Activated CD8-positive, alpha-beta memory T cell treated with anti-CD3 and anti-CD28 coated beads for 48 hours (primary cell): ENCODE measurements at regions not wholly inside any gene's neighbourhood (a gene's known extent, or its start where the extent isn't known, plus 50 kb on each side); places are given as distances from the start of the nearest gene placed in this dataset.
"Not testable (repeated sequence)": the region's sequence is repeated elsewhere in the genome, so short reads cannot be mapped to it uniquely, and the experiment has no call there.

Source experiments
- DNase-seq, 3 experiments: peaks; one replicate each; pipeline ENCODE4 v3.0.0-alpha.2; 2020; ENCODE audit warnings: low read depth in 2 of 3, low spot score in 2 of 3

DNA sequence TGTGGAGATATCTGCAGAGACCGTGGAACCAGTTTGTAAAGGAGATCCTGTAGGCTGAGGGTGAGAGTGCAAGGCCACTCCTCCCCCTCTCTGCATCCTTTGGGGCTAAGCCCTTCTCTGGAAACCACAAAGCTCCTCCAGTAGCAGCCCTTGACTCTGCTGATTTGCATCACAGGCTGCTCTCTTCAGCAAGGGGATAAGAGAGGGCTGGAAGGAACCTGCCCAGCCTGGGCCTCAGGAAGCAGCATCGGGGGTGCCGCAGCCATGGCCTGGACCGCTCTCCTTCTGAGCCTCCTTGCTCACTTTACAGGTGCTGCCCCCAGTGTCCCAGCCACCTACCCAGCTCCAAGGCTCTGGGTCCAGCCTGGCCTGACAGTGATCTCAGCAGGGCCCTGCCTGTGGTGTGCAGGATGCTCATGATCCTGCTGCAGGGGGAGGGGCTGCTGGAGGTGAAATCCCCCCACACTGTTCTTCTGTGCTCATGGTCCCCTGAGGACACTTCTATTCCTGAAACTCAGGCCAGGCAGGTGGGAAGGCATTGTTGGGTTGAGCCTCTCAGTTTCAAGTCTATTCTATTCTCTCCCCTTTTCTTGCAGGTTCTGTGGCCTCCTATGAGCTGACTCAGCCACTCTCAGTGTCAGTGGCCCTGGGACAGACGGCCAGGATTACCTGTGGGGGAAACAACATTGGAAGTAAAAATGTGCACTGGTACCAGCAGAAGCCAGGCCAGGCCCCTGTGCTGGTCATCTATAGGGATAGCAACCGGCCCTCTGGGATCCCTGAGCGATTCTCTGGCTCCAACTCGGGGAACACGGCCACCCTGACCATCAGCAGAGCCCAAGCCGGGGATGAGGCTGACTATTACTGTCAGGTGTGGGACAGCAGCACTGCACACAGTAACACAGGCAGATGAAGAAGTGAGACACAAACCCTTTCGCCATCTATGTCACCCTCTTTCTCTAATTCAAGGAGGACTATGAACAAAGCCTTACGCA is 68.5 kb upstream of the IGLL5 start:
- no peak for DNase-seq

DNA sequence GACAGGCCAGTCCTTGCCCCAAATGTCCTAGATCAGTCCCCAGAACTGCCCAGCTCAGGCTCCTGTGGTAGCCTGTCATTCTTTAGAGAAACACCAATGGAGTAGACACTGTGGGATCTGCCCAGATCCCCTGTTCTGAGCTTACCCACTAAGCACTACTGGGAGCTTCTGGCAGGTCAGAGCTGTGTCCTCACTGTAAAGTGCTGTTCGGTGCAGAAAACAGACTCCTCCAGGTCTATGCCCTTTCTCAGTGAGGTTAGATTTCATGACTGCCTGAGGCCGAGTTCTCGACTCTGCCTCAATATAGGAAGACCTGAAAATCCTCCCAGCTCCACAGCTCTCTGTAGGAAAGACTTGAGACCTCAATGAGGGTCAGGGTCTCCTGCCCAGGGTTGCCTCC is 67.5 kb upstream of the IGLL5 start:
- DNase-seq, result no peak

DNA sequence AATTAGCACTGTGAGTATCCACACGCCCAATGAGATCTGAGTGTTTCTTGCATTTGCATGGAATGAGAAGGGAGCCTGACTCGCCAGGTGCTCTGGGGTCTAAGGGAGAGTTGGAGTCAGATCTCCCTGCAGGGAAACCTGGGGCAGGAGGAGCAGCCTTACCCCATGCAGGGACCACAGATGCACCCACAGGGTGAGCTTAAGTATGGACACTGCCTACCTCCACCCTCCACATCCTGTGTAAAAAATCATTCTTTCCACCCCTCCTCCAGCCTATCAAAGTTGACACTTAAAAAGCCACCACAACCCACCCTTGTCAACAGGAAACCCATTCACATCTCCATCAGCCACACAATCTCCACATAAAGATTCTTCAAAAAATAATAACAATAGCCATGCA is 67.0 kb upstream of the IGLL5 start:
- DNase-seq, result no peak

DNA sequence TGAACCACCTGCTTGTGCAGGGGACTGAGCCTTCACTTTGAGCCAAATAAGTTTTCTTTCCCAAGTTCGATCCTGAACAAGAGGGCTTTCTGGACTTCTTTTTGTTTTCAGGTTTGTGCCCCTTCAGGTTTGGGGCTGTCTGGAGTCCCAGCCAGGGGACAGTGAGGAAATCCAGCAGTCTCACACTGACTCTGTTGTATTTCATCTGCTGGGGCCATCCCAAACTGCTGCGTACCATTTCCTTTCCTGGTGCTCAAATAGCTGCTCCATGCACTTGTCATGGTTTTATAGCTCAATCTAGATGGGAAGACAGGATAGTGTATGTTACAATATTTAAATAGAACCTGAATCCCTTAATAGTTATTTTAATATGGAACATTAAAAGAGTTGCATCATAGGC is 66.3 kb upstream of the IGLL5 start:
- DNase-seq, result no peak

DNA sequence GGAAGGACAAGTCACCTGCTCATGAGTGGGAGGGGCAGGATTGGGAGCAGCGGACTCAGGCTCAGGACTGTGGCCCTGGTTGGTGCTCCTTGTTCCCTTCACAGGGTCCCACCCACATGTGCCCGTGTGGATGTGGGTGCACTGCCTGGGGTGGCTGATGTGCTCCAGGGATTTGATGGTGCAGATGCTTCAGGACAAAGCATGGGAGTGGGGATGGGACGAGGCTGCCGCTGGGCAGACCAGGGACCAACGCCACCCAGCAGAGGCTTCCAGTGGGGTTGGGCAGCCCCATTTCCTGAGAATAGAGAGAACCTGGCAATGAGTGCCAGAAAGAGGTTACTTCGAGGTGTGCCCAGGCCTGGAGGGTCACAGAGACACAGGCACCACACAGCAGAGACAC is 65.5 kb upstream of the IGLL5 start:
- DNase-seq, result no peak

DNA sequence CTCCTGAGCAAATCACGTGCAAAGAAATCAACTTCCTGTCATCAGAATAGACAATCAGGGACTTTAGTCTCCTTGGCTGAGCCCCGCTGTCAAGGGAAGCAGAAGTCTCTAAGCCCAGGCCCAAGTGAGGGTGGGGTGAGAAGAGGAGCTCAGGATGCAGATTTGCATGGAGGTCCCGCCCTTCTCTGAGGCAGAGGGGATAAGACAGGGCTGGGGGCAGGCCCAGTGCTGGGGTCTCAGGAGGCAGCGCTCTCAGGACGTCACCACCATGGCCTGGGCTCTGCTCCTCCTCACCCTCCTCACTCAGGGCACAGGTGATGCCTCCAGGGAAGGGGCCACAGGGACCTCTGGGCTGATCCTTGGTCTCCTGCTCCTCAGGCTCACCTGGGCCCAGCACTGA is 65.1 kb upstream of the IGLL5 start:
- not testable (repeated sequence) for DNase-seq

DNA sequence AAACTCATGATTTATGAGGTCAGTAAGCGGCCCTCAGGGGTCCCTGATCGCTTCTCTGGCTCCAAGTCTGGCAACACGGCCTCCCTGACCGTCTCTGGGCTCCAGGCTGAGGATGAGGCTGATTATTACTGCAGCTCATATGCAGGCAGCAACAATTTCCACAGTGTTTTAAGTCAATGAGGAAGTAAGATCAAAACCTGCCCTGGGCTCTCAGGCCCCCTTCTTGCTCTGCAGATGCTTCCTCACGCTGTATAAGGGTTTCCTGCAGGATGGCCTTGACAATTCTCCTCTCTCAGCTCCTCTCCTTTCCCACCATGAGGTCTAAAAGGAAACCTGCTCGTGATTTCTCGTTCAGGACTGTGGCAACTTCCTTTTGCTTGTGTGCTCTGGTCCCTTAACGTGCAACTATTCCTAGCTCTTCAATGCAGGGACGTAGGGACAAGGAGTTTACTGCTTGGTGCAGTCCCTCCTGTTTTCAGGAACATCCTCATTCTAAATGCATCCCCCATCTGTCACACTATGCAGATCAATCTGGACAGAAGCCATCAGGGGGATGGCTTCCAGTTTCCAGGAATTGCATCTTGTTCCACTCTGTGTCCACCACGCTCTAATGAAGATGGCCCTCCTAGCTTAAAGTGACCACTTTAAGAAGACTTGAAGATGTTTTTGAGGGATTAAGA is 64.3 kb upstream of the IGLL5 start:
- no peak for DNase-seq

DNA sequence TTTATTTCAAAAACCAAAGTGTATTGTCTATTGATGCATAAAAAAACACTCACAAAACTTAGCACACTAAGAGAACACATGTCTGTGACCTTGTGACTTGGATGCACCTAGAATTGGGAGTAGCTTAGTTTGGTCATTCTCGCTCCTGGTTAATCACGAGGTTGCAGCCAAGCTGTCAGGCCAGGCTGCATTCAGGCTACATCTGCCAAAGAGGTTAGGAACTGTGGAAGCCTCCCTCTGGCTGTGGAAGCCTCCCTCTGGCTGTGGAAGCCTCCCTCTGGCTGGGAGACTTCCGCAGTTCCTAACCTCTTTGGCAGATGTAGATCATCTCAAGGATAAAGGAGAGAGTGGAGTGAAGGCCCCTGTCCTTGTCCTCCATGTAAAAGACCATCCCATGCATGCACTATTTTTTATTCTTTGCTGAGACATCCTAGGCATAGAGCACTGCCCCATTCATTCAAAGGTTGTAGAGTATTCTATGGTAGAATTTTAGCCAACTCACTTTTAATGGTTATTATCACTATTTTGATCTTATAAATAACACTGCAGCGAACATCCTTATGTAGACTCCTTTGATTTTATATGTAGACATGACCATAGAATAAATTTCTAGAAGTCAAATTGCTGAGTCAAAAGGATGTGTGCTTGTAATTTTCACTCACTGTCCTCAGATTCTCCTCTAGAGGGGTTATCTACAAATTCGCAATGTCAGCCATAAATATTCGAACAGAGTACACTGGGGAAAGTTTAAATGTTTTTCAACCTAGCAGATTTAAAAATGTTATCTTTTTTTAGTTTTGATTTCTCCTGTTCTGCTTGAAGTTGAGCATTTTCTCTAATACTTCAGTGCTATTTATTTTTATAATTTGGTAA is 63.0 kb upstream of the IGLL5 start:
- no peak for DNase-seq

DNA sequence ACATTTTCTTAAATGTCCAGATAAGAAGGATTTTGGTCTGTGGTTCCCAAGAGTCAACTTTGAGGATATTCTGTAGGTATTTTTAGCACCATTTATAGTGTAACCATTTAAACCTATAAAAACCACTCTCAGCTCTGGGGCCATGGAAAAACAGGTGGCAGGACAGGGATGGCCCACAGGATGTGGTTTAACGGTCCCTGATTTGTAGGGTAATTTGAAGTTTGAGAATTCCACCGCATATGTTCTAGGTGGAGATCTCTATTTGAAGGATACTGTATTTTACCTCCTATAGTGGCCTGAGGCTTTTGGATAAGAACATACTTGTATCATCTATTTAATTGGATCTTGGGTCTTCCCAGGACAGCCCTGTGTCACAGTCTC is 62.4 kb upstream of the IGLL5 start:
- DNase-seq, result no peak

DNA sequence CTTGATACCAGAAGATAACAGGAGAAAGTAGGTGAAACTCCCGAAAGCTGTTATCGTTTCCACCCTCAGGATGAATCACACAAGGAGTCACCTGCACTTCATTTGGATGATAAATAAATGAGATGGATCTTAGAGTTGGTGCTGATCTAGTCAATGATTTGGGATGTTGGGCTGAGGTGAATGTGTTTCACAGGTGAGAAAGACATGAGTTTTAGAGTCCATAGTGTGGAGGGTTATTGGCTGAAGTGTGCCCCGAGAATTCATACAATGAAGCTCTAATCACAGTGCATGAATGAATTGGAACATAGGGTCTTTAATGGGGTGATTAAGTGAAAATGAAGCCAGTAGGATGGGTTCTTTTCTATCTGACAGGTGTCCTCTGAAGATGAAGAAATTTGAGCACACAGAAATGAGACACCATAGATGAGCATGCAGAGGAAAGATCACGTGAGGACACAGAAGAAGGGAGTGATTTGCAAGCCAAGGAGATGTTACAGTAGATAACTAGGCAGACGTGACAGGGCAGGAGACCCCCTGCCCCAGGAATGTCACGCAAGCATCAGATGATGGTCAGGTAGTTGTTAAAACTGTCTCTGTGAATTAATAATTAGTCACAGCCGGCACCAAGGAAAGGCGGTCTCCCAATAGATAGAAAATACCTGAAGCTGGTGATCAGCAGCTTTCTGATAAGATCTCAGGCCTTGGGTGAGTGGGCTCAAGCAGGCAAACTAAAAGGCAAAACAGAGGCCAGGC is 60.3 kb upstream of the IGLL5 start:
- no peak for DNase-seq

DNA sequence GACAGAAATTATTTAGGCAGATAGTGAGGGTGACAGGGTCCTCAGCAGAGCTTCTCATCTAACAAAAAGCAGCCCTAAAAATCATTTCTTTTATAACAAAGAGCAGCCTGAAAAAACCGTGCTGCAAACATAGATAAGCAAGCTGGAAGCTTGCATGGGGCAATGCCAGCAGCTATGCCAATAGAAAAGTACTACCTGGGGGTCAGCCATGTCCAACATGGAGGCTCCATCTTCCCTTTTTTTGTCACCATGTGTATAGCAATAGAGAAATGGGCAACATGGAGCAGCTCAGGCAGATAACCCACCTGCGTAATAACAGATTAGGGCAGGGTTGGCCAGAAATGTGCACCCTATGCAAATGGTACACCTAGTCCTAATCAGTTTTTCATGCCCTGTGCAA is 57.4 kb upstream of the IGLL5 start:
- no peak for DNase-seq

DNA sequence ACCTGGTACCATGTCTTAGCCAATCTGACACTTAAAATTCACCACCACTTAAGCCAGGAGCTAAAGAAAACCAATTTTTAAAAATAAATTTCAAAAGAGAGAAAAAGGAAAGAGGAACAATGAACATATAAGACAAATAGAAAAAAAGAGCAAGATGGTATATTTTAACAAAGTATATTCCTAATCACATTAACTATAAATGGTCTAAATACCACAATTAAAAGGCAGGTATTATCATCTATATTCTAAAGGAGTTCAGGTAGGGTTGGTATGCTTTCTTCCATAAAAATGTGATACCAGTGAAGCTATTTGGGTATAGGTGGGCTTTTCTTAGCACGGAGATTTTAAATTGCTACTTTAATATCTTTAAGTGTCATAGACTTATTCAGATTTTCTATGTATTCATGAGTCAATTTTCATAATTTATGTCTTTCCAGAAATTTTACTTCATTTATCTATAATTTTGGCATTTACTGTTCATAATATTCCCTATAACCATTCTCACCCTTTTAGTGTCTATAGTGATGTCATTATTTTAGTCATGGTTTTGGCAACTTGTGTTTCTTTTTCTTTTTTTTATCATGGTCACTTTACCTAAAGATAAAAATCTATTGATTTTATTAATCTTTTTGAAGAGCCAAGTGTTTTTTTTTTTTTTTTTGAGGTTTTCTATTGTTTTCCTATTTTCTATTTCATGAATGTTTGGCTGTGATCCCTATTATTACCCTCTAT is 56.5 kb upstream of the IGLL5 start:
- no peak for DNase-seq

DNA sequence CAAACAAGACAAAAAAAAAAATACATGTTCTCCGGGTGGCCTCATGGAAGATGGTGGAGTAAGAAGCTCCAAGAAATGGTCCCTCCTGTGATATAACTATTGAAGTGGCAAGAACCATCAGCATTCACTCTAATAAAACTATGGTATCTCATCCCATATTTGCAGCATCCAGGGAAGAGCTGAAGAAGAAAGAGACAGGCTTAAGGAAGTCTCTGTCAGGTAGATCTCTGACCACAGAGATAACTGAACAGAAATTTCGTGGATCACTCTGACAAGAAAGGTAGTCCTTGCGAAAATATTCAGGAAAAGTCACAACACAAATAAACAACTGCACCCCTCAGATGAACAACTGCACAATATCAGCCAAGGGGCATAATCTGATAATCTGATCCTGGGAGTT is 54.6 kb upstream of the IGLL5 start:
- DNase-seq, result no peak

DNA sequence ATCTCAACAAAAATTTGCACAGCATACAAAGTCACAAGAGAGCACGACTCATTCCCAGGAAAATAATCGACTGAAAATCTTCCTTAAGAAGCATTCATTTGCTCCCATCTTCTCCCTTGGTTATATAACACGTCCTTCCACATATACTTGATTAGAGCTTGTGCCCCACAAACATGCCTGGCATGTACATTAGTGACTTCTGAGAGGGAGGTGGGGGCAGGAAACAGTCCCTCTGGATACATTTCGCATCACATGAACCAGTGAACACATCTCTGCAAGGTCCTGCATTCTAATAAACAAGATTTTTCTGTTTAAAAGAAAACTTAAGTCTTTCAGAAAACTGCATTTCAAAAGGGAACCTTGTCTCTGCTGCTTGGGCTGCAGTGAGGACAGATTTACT is 54.1 kb upstream of the IGLL5 start:
- DNase-seq, result no peak

DNA sequence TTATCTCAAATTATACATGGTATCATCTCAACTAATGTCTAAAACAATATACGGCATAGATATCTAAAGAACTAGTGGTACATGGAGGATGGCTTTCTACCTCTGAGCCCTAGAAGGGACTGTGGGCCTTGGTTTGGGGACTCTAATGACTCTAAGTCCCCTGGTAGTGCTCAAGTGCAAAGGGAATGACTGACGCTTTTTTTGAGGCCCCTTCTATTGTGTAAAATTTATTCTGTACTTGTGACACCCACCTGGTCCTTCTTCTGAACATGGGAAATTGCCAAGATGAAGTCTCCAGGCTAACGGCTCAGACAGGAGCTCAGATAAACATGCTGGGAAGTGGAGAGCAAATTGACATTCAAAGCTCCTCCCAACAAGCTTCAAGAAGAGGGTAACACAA is 53.4 kb upstream of the IGLL5 start:
- DNase-seq, result no peak

DNA sequence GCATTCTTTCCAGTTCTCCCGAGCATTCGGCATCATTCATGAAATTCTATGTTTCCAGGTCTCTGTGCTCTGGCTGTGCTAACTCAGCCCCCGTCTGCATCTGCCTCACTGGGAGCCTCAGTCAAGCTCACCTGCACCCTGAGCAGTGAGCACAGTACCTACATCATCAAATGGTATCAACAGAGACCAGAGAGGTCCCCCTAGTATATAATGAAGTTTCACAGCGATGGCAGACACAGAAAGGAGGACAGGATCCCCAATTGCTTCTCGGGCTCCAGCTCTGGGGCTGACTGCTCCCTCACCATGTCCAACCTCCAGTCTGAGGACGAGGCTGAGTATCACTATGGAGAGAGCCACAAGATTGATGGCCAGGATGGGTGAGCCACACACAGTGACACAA is 52.8 kb upstream of the IGLL5 start:
- no peak for DNase-seq

DNA sequence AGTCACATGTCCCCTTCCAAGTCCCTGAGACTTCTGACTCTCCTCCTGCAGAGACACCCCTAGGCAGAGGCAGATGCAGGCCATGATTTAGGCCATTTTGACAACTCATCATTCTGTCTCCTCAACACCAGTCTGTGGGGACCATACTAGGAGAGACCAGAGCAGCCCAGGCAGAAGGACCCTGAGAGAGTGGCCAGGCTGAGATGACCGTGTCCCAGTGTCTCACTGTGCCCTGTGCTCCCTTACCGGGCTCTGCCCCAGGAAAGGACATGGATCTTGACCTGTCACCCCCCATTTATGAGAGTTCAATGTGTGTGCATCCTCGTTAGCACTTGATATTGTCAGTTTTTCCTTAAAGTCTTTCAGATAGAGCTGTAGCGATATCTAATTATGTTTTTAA is 52.4 kb upstream of the IGLL5 start:
- no peak for DNase-seq

DNA sequence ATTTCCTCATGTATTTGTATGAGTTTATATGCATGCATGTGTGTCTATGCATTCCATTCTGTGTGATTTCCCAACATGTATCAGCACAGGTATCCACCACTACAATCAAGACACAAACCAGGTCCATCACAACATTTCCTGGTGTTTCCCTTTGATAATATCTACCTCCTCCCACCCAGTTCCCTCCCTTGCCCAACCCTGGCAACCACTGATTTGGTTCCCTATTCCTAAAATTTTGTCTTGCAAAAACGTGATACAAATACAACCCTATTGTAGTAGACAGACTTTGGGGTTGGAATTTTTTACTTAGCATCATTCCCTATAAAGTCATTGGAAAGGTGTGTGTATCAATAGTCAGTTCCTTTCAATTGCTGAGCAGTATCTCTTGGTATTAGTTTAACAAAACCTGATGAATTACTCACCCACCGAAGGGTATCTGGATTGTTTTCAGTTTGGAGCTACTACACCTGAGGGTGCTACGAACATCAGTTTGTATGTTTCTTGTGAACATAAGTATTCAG is 51.8 kb upstream of the IGLL5 start:
- DNase-seq, result no peak

DNA sequence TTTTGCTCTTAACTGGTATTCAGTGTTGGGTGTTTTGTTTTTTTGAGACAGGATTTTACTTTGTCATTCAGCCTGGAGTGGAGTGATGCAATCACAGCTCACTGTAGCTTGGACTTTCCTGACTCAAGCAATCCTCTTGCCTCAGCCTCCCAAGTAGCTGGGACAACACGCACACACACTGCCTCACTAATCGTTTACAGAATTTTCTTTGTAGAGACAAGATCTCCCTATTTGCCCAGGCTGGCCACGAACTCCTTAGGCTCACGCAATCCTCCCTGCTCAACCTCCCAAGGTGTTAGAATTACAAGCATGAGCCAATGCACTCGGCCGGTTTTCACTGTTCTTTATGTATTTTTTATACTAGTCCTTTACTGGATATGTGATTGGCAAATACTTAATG is 51.0 kb upstream of the IGLL5 start:
- no peak for DNase-seq
